CD4-positive, alpha-beta T cell treated with Interleukin-21 for 1 hour (primary cell): ENCODE measurements at regions not wholly inside any gene's neighbourhood (a gene's known extent, or its start where the extent isn't known, plus 50 kb on each side); places are given as distances from the start of the nearest gene placed in this dataset.

Experiments
- DNase-seq: peaks from one replicate; pipeline ENCODE4 v3.0.0-alpha.2; 2020

DNA sequence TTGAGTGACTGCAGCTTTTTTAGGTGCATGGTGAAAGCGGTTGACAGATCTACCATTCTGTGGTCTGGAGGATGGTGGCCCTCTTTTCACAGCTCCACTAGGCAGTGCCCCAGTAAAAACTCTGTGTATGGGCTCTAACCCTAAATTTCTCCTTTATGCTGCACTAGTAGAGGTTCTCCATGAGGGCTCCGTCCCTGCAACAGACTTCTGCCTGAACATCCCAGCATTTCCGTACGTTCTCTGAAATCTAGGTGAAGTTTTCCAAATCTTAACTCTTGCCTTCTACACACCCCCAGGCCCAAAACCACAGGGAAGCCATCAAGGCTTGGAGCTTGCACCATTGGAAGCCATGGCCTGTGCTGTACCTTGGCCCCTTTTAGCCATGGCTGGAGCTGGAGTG lies 1898.1 kb upstream of the NUDT12 start:
- no peak for DNase-seq

GRCh38 chr5:105453216-105453807 lies 1890.7 kb upstream of the NUDT12 start:
- DNase-seq, result no peak

- no peak for DNase-seq
Measured at GRCh38 chr5:105448271-105448670, 1885.7 kb upstream of the NUDT12 start.

- no peak for DNase-seq
Measured at GRCh38 chr5:105430516-105430915, 1867.9 kb upstream of the NUDT12 start.

GRCh38 chr5:105428451-105429380 lies 1866.1 kb upstream of the NUDT12 start:
- DNase-seq, result no peak

GRCh38 chr5:105414067-105414466 lies 1851.5 kb upstream of the NUDT12 start:
- no peak for DNase-seq

GRCh38 chr5:105413406-105413990 lies 1850.9 kb upstream of the NUDT12 start:
- DNase-seq, result no peak

DNA sequence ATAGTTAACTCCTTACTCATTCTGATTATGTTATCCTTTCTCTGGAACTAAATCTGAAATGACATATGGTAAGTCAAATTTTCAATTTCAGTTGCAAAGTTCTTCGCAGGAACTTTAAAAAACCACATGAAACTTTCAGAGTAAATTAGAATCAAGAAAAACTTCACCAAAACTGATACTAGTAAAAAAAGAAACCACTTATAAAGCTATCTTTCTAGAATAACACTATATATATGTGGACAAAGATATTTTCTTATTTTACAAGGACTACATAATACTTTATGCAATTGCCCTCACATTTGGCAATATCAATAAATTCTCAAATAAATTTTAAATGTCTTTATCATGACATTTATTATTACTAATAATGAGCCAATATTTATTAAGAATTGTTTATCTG lies 1847.1 kb upstream of the NUDT12 start:
- DNase-seq, result no peak

- no peak for DNase-seq
Measured at GRCh38 chr5:105407200-105407599, 1844.6 kb upstream of the NUDT12 start.

DNA sequence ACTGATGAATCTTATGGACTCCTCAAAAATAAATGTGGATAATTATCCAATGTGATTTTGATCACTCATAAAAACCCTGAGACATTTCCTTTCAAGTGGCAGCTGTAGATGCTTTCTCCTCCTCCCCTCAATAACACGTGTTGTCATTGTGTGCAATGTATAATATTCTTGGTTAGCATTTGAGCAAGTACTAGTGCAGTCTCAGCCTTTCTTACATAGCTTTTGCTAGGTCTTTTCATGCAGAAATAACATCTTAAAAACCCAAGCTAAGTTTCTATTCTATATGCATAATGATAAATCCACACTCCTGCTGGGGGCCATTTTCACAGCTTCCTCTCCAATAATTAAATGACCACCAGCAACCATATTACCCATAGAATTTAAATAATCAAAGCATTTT lies 1835.2 kb upstream of the NUDT12 start:
- DNase-seq, result no peak

GRCh38 chr5:105392710-105393149 lies 1830.1 kb upstream of the NUDT12 start:
- DNase-seq, result no peak

- no peak for DNase-seq
Measured at GRCh38 chr5:105392122-105392709, 1829.6 kb upstream of the NUDT12 start.

DNA sequence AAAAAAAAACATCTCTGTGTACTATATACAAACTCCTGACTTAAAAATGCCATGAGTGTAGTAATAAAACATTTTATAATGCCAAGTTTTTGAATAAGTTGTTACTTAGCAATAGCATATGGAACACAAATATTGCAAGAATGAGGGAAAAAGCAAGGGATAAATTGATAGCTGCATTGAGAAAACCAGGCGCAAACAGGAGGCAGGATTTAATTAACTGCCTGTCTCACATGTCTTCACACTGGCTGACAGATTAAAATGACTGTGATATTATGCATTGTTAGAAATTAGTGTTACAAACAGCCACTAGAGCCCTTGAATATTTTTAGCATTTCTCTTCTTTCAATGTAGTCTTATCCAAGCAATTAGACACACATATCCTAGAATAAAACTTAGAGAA lies 1817.5 kb upstream of the NUDT12 start:
- no peak for DNase-seq

- DNase-seq, result no peak
Measured at GRCh38 chr5:105371169-105371568, 1808.6 kb upstream of the NUDT12 start.

DNA sequence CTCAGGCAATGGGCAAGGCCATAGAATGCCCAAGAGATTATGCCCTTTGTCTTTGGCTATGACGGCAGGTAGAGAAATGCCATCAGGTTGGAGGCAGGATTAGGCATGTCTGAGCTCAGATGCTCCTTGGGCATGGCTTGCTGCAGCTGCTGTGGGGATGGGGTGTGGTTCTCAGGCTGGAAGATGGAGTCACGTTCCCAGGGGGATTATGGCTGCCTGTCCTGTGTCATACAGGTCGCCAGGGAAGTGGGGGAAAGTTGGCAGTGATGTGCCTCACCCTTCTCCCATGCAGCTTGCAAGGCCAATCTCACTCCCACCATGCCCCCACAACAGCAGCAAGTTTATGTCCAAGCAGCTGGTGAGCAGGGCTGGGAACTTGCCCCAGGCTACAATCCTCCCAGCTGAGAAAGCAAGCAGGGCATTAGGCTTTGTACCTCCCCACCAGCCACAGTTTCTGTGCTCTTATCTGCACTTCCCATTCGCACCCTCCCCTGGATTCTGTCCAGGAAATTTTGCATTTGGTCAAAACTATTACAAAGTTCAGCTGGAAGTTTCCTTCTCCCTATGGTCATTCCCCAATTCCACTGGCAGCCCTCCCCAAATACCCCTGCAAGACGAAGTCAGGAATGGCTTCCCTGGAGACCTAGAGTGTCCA lies 1788.0 kb upstream of the NUDT12 start:
- DNase-seq, result no peak

DNA sequence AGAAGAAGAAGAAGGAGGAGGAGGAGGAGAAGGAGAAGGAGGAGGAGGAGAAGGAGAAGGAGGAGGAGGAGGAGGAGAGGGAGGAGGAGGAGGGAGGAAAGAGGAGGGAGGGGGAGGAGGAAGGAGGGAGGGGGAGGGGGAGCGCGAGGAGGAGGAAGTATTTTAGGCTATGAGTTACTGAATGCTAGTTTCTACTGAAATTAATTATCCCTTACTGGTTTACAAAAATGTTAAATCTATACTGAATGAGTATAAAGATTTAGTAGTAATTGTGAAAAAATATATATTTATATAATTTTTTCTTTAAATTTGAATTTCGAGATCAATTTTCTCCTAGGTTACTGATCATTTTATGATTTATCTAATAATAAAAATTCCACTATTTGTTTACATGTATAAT lies 1769.0 kb upstream of the NUDT12 start:
- DNase-seq, result no peak

DNA sequence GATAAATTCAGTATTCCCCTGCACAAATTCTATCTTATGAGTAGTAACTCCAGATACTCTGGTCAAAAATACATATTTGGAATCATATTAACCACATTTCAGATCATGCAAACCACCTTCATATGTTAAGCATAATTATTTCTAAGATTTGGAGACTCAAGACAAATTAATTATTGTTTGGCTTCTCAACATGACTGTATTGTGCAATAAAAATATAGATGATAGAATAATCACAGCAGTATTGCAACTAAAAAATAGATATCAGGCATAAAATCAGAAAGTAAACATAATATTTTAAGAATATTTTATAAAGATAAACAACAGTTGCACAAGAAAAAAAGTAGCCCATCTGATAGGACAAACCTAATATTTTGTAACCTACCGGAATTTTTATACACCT lies 1767.6 kb upstream of the NUDT12 start:
- no peak for DNase-seq

GRCh38 chr5:105304859-105305258 lies 1742.3 kb upstream of the NUDT12 start:
- no peak for DNase-seq

DNA sequence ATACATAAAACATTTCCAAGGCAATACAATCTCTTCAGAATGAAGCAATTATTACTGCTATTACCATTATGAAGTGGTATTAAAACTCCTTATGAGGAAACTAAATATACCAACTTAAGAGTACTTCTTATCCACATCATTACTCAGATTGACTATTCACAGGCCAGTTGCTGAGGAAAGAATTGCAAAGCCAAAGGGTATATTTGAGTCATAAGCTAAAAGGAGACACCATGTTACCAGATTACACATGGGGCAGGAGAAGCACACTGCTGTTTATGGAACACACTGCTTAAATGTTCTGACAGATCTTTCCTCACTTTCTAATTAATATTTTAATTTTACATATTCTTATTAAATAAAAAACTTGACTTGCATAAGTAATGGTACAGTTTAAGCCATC lies 1726.4 kb upstream of the NUDT12 start:
- no peak for DNase-seq

DNA sequence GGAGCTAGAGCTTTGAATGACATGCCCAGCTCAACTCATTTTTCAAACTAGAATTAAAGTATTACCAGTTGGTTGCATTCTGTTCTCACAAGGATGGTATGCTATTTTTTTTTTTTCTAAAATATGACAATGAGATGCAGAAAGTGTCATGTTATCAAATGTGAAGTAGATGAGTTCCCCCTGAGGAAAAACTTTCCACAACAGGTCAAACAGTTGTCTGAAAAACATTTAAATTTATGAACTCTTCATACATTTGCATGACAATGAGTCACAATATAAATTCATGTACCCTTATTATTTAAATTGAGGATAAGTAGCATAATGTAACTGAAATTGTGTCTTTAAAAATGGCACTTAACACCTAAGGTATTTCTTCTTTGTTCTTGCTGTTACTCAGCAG lies 1720.5 kb upstream of the NUDT12 start:
- DNase-seq, result no peak

DNA sequence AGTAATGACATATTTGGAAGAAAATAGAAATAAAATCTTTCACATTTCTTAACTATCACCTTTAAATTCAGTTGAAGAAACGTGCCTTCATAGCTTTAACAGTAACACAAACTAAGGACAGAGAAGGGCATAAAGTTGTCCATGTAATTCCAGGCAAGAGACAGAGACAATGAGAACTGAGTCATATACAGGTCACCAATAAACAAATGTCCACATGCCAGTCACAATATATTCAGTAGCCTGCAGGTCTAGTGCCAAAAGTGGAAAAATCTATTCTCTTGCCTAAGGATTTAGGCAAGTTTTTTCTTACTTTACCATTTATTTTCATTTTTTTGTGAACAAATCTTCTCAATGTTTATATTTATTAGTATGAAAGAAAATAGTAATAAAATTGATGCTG lies 1711.5 kb upstream of the NUDT12 start:
- no peak for DNase-seq

GRCh38 chr5:105263515-105263914 lies 1700.9 kb upstream of the NUDT12 start:
- no peak for DNase-seq

DNA sequence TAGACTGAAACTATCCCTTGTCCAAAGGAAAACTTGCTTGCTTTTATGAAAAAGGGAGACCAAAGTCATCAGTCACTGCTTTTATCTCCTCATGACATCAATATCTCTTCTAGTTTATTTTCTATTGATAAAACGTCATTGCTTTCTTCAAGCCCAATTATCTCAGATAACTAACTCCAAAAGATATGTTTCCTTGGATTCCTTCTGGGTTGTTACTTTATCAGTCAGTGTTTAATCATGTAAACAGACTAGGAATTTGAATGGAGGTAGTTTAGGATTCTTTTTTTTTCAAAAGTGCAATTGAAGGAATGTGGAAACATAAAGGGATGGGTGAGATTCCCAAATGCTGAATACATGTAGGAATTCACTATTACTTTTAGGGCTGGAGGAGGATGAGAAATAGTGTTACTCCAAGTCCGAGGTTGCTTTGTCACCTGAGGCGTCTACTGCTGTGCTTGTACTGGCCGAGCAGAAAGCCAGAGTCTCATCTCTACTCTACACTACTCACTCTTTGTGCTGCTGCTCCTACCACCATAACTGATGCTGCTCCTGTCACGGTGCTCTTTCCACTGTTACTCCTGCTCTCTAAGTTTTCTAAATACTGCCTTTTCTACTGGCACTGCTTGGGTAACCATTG lies 1697.1 kb upstream of the NUDT12 start:
- no peak for DNase-seq
